GM12878 (cell line): ENCODE measurements at regions not wholly inside any gene's neighbourhood (a gene's known extent, or its start where the extent isn't known, plus 50 kb on each side); places are given as distances from the start of the nearest gene placed in this dataset.
"Not testable (repeated sequence)": the region's sequence is repeated elsewhere in the genome, so short reads cannot be mapped to it uniquely, and the experiment has no call there.

ENCODE experiments used
- ATAC-seq: fragments of 200-7000 bp; cut with Tn5 transposase; 3 replicates; pipeline ENCODE4 v1.9.1; 2020; ENCODE audit warnings: mild to moderate bottlenecking, moderate library complexity
- BruUV-seq: library from RNA; stranded (reverse); fragments of 400-500 nt; replicated peaks from 2 replicates; lab custom pipeline; 2021; lab: Mats Ljungman, UMichigan
- CTCF ChIA-PET: fragments of 300-600 bp; sonication (Branson Sonifier 250); formaldehyde crosslinking; extraction: SDS; loops from one replicate; lab custom pipeline; 2021; ENCODE audit warnings: inconsistent platforms; lab: Yijun Ruan, JAX
- POLR2A ChIA-PET: fragments of 350-600 bp; formaldehyde crosslinking; extraction: SDS; loops from one replicate; lab custom pipeline; 2021; ENCODE audit warnings: inconsistent platforms; lab: Charles Lee
- RAD21 ChIA-PET: fragments of 300-600 bp; sonication (Branson Sonifier 250); formaldehyde crosslinking; loops from one replicate; lab custom pipeline; 2023; ENCODE audit warnings: antibody characterized with exemption; ENCODE audit not compliant: unreplicated experiment; lab: Charles Lee
- SMC1A ChIA-PET: fragments of 300-600 bp; sonication (Branson Sonifier 250); formaldehyde crosslinking; loops from one replicate; lab custom pipeline; 2023; ENCODE audit not compliant: unreplicated experiment, uncharacterized antibody; lab: Charles Lee
- DNase-seq: peaks from one replicate; pipeline ENCODE4 v3.0.0-alpha.2; 2011; ENCODE audit warnings: low read depth, low spot score
- FAIRE-seq: peaks from 3 replicates; lab custom pipeline; 2011; peaks lifted over from hg19 to GRCh38; lab: Jason Lieb, UNC
- H2AFZ ChIP-seq: 2 replicates; pipeline ENCODE4 v1.6.0; 2011; ENCODE audit warnings: low read depth, low read length, control low read depth; ENCODE audit not compliant: control insufficient read depth
- H3K27ac ChIP-seq: 2 replicates; pipeline ENCODE4 v1.5.1; 2011; ENCODE audit warnings: control low read depth; ENCODE audit not compliant: control insufficient read depth, insufficient read depth
- H3K27me3 ChIP-seq, 2 experiments: replicated peaks in 1 of 2; 2 replicates each; pipeline versions ENCODE4 v1.6.0 to v1.6.1; 2011; ENCODE audit warnings: low read length in 1 of 2; ENCODE audit not compliant: control insufficient read depth in 2 of 2, insufficient read depth in 2 of 2
- H3K36me3 ChIP-seq, 2 experiments: 2 replicates each; pipeline ENCODE4 v1.5.1; 2011; ENCODE audit warnings: low read length in 1 of 2; ENCODE audit not compliant: control insufficient read depth in 2 of 2, insufficient read depth in 2 of 2
- H3K4me1 ChIP-seq: 2 replicates; pipeline ENCODE4 v1.6.1; 2011; ENCODE audit warnings: mild to moderate bottlenecking, low read length, moderate library complexity, mixed read lengths; ENCODE audit not compliant: control insufficient read depth, insufficient read depth
- H3K4me2 ChIP-seq: 2 replicates; pipeline ENCODE4 v1.6.0; 2011; ENCODE audit warnings: control low read depth; ENCODE audit not compliant: control insufficient read depth, insufficient read depth
- H3K4me3 ChIP-seq: fragments of 200-600 bp; sonication (generic); 2 replicates; pipeline ENCODE4 v1.5.1; 2016
- H3K79me2 ChIP-seq: 2 replicates; pipeline ENCODE4 v1.6.0; 2011; ENCODE audit warnings: low read length; ENCODE audit not compliant: control insufficient read depth, insufficient read depth
- H3K9ac ChIP-seq: 2 replicates; pipeline ENCODE4 v1.8.0; 2011; ENCODE audit warnings: low read length, control low read depth, mixed read lengths; ENCODE audit not compliant: control insufficient read depth, insufficient read depth
- H3K9me3 ChIP-seq: replicated peaks from 3 replicates; pipeline ENCODE4 v1.5.1; 2011; ENCODE audit warnings: mild to moderate bottlenecking, low read length; ENCODE audit not compliant: control insufficient read depth, insufficient read depth
- H4K20me1 ChIP-seq: 2 replicates; pipeline ENCODE4 v1.6.0; 2011; ENCODE audit not compliant: control insufficient read depth, insufficient read depth
- BRCA1 ChIP-seq: IDR thresholded peaks from 2 replicates; pipeline ENCODE4 v1.6.1; 2011; ENCODE audit warnings: low read depth, low read length, improper control_type of control experiment
- CHD2 ChIP-seq: IDR thresholded peaks from 2 replicates; pipeline ENCODE4 v1.6.1; 2011; ENCODE audit warnings: low read depth, low read length, improper control_type of control experiment, borderline replicate concordance
- CHD4 ChIP-seq: fragments of 200-600 bp; sonication (generic); IDR thresholded peaks from 2 replicates; pipeline ENCODE4 v1.6.1; 2016; ENCODE audit warnings: mild to moderate bottlenecking
- IRF4 ChIP-seq: IDR thresholded peaks from 2 replicates; pipeline ENCODE4 v1.6.1; 2011; ENCODE audit warnings: low read depth, low read length
- KLF5 ChIP-seq: fragments of 450-650 bp; IDR thresholded peaks from 2 replicates; pipeline ENCODE4 v1.6.1; 2014; ENCODE audit warnings: mild to moderate bottlenecking; ENCODE audit not compliant: partially characterized antibody
- RAD21 ChIP-seq: IDR thresholded peaks from 2 replicates; pipeline ENCODE4 v1.6.1; 2011; ENCODE audit warnings: mild to moderate bottlenecking, low read depth, low read length, moderate library complexity; ENCODE audit not compliant: insufficient read depth
- SP1 ChIP-seq: IDR thresholded peaks from one replicate; pipeline ENCODE4 v1.6.1; 2011; ENCODE audit warnings: low read depth, low read length
- WRNIP1 ChIP-seq: IDR thresholded peaks from 2 replicates; pipeline ENCODE4 v1.6.1; 2011; ENCODE audit warnings: low read depth, low read length, improper control_type of control experiment, borderline replicate concordance
- WGBS: methylation state at CpG from one replicate; pipeline ENCODE4 v1.1.6; 2016; ENCODE audit warnings: low lambda C conversion rate; ENCODE audit not compliant: insufficient replicate concordance, insufficient coverage; ENCODE audit errors: missing lambda C conversion rate; 5-methylcytosine and 5-hydroxymethylcytosine counted together
- in situ Hi-C: fragments of 300-500 bp; cut with MboI; formaldehyde crosslinking; loops from 9 replicates; pipeline ENCODE4 v1.14.3; 2018; ENCODE audit warnings: mixed read lengths
- intact Hi-C: fragments of 100-400 bp; cut with micrococcal nuclease; formaldehyde crosslinking; loops from one replicate; pipeline ENCODE4 v1.14.2; 2022; ENCODE audit not compliant: unreplicated experiment

DNA sequence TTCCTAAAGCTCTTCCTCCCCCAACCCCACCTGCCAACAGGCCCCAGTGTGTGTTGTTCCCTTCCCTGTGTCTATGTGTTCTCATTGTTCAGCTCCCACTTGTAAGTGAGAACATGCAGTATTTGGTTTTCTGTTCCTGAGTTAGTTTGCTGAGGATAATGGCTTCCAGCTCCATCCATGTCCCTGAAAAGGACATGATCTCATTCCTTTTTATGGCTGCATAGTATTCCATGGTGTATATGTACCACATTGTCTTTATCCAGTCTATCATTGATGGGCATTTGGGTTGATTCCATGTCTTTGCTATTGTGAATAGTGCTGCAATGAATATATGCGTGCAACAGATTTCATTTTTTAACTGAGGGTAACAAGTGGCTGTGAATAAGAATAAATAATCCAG lies 69.0 kb upstream of the FHIP2A start:
- H3K9me3 ChIP-seq, H2AFZ ChIP-seq, CTCF ChIA-PET, POLR2A ChIA-PET, intact Hi-C loops, ATAC-seq, H4K20me1 ChIP-seq, H3K9ac ChIP-seq, FAIRE-seq, H3K27ac ChIP-seq, H3K79me2 ChIP-seq, RAD21 ChIA-PET, H3K27me3 ChIP-seq, H3K4me1 ChIP-seq, SMC1A ChIA-PET, H3K4me2 ChIP-seq, H3K36me3 ChIP-seq, BruUV-seq, in situ Hi-C loops, H3K4me3 ChIP-seq, DNase-seq: not testable (repeated sequence)
- WGBS, result 93% methylated on average over 1 of the region's 1 CpG

DNA sequence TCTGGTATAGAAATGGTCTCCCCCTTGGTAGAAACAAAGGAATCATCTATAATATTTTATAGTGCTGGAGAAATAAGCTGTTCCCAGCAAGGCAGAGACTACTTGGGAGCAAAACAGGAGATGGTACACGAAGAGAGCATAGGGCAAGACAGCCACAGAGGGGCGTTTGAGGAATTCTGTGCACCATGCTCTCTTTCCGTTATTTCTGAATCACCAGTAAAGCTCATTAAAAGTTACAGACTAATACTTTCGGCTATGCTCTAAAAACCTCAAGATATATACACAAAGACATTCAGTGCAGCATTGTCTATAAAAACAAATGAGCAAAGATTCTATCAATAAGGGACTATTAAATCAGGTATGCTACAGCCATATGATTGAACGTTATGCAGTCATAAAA lies 68.5 kb upstream of the FHIP2A start:
- in situ Hi-C loops, result no loop called here

More for the DNA sequence above, 68.5 kb upstream of the FHIP2A start:
- BruUV-seq, result no TSS peak
- Histone ChIP-seq H3K4me3 (no peak overlapping the region), H3K9me3 (no peaks in the 10 kb centered on the region), H3K9ac (no peak overlapping the region), H3K4me2 (no peak overlapping the region), H3K27ac (no peak overlapping the region), H3K36me3 (no peaks in the 10 kb centered on the region), H3K79me2 (no peaks in the 10 kb centered on the region), H2AFZ (no peak overlapping the region), H4K20me1 (no peaks in the 10 kb centered on the region), H3K4me1 (no peaks in the 10 kb centered on the region), H3K27me3 (peaks cover 0 to 1% of the 10 kb centered on the region in 2 experiments; a peak in 2 of 4 replicates)
- ChIA-PET POLR2A (no interaction called here), RAD21 (no interaction called here), SMC1A (no interaction called here), CTCF (no interaction called here)
- ATAC-seq, result no peak
- FAIRE-seq, result no peak
- 23% methylated on average over 5 of the region's 5 CpGs for WGBS
- TF ChIP-seq BRCA1 (no peak), KLF5 (no peak), RAD21 (no peak), WRNIP1 (no peak), SP1 (no peak), CHD4 (no peak), IRF4 (no peak), CHD2 (no peak)
- intact Hi-C loops, result no loop called here
- no peak for DNase-seq
